ENCODE measurements at regions not wholly inside any gene's neighbourhood (a gene's known extent, or its start where the extent isn't known, plus 50 kb on each side); places are given as distances from the start of the nearest gene placed in this dataset.

GRCh38 chr17:79365836-79366770 lies 244.7 kb downstream of the RBFOX3 start:
- no peak for DNase-seq

GRCh38 chr17:79365351-79365750 lies 245.5 kb downstream of the RBFOX3 start:
- no peak for DNase-seq

GRCh38 chr17:79364315-79365094 lies 246.3 kb downstream of the RBFOX3 start:
- no peak for DNase-seq

GRCh38 chr17:79363552-79364275 lies 247.1 kb downstream of the RBFOX3 start:
- DNase-seq = no peak

GRCh38 chr17:79362772-79363305 lies 248.0 kb downstream of the RBFOX3 start:
- DNase-seq = no peak

- DNase-seq = no peak
These were observed 248.7 kb downstream of the RBFOX3 start for GRCh38 chr17:79361873-79362771.

- no peak for DNase-seq
These were observed 249.6 kb downstream of the RBFOX3 start for GRCh38 chr17:79361221-79361734.

- no peak for DNase-seq
These were observed 250.7 kb downstream of the RBFOX3 start for GRCh38 chr17:79360196-79360595.

GRCh38 chr17:79356839-79357447 lies 253.9 kb downstream of the RBFOX3 start:
- DNase-seq = no peak

GRCh38 chr17:79355165-79355564 lies 255.7 kb downstream of the RBFOX3 start:
- DNase-seq = no peak

GRCh38 chr17:79354173-79354820 lies 256.6 kb downstream of the RBFOX3 start:
- no peak for DNase-seq

GRCh38 chr17:79353548-79353947 lies 257.3 kb downstream of the RBFOX3 start:
- DNase-seq = no peak

- DNase-seq = no peak
These were observed 257.8 kb downstream of the RBFOX3 start for GRCh38 chr17:79353016-79353415.

GRCh38 chr17:79350533-79350932 lies 260.3 kb downstream of the RBFOX3 start:
- DNase-seq = no peak

GRCh38 chr17:79349506-79350400 lies 261.1 kb downstream of the RBFOX3 start:
- no peak for DNase-seq

- no peak for DNase-seq
These were observed 267.8 kb downstream of the ENGASE start for GRCh38 chr17:79342376-79342775.

- no peak for DNase-seq
These were observed 267.2 kb downstream of the ENGASE start for GRCh38 chr17:79341816-79342215.

- DNase-seq = no peak
These were observed 266.7 kb downstream of the ENGASE start for GRCh38 chr17:79341222-79341780.
